Muscle of leg (tissue), 3 donors: ENCODE measurements at regions not wholly inside any gene's neighbourhood (a gene's known extent, or its start where the extent isn't known, plus 50 kb on each side); places are given as distances from the start of the nearest gene placed in this dataset.

Experiments used
- DNase-seq: peaks from one replicate; pipeline ENCODE4 v3.0.0; 2013
- H3K27ac ChIP-seq: one replicate; pipeline ENCODE4 v1.5.1; 2013; ENCODE audit warnings: mild to moderate bottlenecking, low read length, control low read depth
- H3K27me3 ChIP-seq: one replicate; pipeline ENCODE4 v1.6.1; 2013; ENCODE audit warnings: low read length; ENCODE audit not compliant: control insufficient read depth, insufficient read depth
- H3K36me3 ChIP-seq: one replicate; pipeline ENCODE4 v1.6.1; 2013; ENCODE audit warnings: low read length; ENCODE audit not compliant: control insufficient read depth, insufficient read depth
- H3K4me1 ChIP-seq: one replicate; pipeline ENCODE4 v1.6.1; 2013; ENCODE audit warnings: low read length; ENCODE audit not compliant: control insufficient read depth, insufficient read depth
- H3K4me3 ChIP-seq: one replicate; pipeline ENCODE4 v1.5.1; 2013; ENCODE audit warnings: low read length, control low read depth
- H3K9me3 ChIP-seq: replicated peaks from 2 replicates; pipeline ENCODE4 v1.6.1; 2013; ENCODE audit warnings: low read depth, low read length; ENCODE audit not compliant: control insufficient read depth
- WGBS: methylation state at CpG from one replicate; pipeline ENCODE4 v1.1.5; 2013; ENCODE audit warnings: missing lambda C conversion rate; ENCODE audit not compliant: insufficient coverage; 5-methylcytosine and 5-hydroxymethylcytosine counted together

DNA sequence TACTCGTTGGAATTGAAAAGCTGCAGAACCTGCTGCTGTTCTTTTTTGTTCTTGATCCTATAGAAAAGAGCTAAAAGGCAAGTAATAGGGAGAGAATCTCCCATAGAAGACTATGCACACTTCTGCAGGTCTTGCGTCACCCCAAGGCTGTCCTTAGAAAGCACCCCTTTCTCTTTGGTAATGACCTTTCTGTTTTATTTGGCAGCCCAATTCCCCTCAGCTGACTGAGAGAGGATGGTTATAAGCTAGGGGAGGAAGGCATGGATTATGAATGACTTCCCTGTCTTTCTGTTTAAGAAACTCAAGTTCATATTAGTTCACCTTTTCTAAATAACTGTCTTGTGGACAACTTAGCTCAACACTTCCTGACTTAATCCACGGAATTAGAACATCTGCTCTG, 122.9 kb downstream of the TXNL1 start:
- no peak for DNase-seq
- Histone ChIP-seq H3K27ac (no peak overlapping the region), H3K9me3 (no peaks in the 10 kb centered on the region), H3K4me1 (no peaks in the 10 kb centered on the region), H3K27me3 (no peaks in the 10 kb centered on the region), H3K36me3 (no peaks in the 10 kb centered on the region), H3K4me3 (no peak overlapping the region)
- no CpG with 5 or more reads among the region's 3 CpGs for WGBS

DNA sequence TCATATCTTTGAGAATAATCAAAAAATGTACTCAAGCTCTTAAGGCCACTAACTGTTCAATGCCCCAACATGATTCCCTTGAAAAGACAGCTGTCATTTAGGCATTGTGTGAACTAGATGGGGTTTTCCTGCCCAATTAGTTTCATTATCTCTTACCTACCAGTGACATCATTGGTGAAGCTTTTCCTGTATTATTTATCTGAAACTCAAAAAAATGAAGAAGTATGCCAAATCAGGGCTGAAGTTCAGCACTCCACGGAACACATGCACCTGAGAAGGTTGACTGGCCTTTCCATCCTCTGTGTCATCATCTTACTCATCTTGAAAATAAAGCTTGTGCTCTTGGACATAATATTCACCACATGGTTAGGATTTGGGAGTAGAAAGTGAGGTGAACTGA, 126.4 kb downstream of the TXNL1 start:
- Histone ChIP-seq H3K9me3 (no peaks in the 10 kb centered on the region), H3K4me1 (no peaks in the 10 kb centered on the region), H3K36me3 (no peaks in the 10 kb centered on the region), H3K27me3 (no peaks in the 10 kb centered on the region), H3K27ac (no peak overlapping the region), H3K4me3 (no peak overlapping the region)
- no CpG with 5 or more reads among the region's 1 CpG for WGBS
- DNase-seq, result no peak

DNA sequence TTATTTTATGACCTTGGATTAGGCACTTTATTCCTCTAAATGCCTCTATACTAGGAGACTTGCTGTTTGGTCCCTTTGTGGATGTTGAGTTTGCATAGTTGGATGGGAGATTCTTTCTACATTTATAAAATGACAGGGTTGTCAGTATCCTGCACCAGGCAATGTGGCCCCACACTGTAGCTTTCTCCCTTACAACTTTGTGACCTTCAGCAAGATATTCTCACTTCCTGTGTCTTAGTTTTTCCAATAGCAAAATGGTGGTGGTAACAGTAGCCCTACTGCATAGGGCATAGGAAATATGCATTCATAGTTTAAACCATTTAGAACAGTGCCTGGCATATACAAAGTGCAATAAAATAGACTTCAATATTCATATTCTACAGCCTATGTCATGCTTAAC, 128.3 kb downstream of the TXNL1 start:
- H3K27me3 ChIP-seq, result no peaks in the 10 kb centered on the region
- no peaks in the 10 kb centered on the region for H3K9me3 ChIP-seq
- no peaks in the 10 kb centered on the region for H3K4me1 ChIP-seq
- H3K4me3 ChIP-seq, result no peak overlapping the region
- H3K36me3 ChIP-seq, result no peaks in the 10 kb centered on the region
- no peak for DNase-seq
- H3K27ac ChIP-seq, result no peak overlapping the region

DNA sequence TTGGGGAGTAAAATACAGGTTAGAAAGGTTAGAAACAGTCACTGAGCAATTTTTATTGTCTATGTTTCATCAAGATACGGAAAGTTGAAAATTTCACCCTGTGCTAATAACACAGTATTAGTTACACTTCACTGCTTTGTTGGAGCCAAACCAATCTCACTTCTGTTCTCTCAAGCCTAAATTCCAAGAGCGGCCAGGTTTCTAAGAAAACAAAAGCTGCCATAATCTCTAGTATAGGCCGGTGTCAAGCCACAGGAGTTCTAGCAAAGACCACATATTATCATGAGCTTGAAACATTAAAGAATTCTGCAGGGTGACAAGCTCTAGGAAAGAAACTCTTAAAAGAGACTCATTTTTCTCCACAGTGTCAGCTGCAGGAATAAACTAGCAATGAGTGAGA, 128.7 kb downstream of the TXNL1 start:
- no peak for DNase-seq
- Histone ChIP-seq H3K27me3 (no peaks in the 10 kb centered on the region), H3K4me1 (no peaks in the 10 kb centered on the region), H3K36me3 (no peaks in the 10 kb centered on the region), H3K9me3 (no peaks in the 10 kb centered on the region), H3K4me3 (no peak overlapping the region), H3K27ac (no peak overlapping the region)
- 64% methylated on average over 3 of the region's 3 CpGs for WGBS

DNA sequence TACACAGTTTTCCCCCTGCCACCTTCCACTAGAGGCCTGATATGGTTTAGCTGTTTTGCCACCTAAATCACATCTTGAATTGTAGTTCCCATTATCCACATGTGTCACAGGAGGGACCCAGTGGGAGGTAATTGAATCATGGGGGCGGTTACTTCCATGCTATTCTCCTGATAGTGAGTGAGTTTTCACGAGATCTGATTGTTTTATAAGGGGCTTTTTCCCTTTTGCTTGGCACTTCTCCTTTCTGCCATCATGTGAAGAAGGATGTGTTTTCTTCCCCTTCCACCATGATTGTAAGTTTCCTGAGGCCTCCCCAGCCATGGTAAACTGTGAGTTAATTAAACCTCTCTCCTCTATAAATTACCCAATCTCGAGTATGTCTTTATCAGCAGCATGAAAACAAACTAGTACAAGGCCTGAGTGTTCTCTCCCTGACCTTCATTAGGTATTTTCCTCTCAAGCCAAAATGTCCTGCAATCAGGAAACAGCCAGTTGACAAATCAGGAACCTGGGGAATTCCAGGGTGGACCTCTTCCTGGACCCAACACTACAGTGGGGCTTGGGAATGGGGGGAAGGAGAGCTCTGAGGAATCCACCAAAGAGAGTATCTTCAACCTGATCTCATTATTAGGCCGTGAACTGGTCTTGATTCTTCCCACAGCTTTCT, 129.9 kb downstream of the TXNL1 start:
- H3K4me3 ChIP-seq, result no peak overlapping the region
- no peaks in the 10 kb centered on the region for H3K27me3 ChIP-seq
- DNase-seq, result no peak
- no peak overlapping the region for H3K27ac ChIP-seq
- H3K36me3 ChIP-seq, result no peaks in the 10 kb centered on the region
- H3K4me1 ChIP-seq, result no peaks in the 10 kb centered on the region
- H3K9me3 ChIP-seq, result no peaks in the 10 kb centered on the region
- WGBS, result 78% methylated on average over 1 of the region's 4 CpGs

DNA sequence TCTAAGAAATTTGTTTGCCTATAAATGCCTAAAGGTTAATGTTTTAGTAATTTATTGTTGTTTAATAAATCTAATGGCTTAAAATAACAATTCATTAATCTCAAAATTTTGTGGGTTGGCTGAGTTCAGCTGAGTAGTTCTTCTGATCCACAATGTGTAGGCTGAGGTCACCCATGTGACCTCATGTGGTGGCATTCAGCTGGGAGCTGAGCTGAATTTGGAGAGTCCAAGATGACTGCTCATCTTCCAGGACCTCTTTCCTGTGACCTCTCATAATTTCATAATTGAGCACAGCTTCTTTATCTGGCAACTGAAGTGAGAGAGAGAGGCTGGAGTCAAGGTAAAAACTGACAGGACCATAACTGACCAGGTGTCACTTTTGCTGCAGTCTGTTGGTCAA, 132.4 kb downstream of the TXNL1 start:
- H3K27me3 ChIP-seq, result no peaks in the 10 kb centered on the region
- peaks cover 4% of the 10 kb centered on the region for H3K4me1 ChIP-seq
- no peaks in the 10 kb centered on the region for H3K9me3 ChIP-seq
- DNase-seq, result no peak
- no peak overlapping the region for H3K4me3 ChIP-seq
- H3K36me3 ChIP-seq, result no peaks in the 10 kb centered on the region
- no peak overlapping the region for H3K27ac ChIP-seq

DNA sequence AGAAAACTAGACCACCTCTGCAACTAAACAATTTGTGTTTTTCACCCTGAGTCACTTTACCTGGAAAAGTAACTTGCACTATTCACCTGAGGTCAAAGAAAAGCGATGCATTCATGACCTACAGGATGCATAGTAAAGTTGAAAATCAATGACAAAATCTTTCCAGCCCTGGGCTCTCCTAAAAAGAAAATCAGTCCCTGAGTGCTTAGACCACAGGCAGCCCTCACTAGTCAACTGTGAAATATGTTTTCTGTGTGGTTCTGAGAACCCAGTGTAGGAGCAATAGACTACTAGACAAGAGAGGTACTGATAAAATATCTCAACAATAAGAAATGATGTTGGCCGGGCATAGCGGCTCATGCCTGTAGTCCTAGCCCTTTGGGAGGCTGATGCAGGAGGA, 133.1 kb downstream of the TXNL1 start:
- no peak overlapping the region for H3K4me3 ChIP-seq
- WGBS, result no CpG with 5 or more reads among the region's 3 CpGs
- DNase-seq, result no peak
- no peaks in the 10 kb centered on the region for H3K9me3 ChIP-seq
- no peaks in the 10 kb centered on the region for H3K36me3 ChIP-seq
- no peaks in the 10 kb centered on the region for H3K27me3 ChIP-seq
- H3K27ac ChIP-seq, result no peak overlapping the region
- peaks cover 4% of the 10 kb centered on the region for H3K4me1 ChIP-seq

DNA sequence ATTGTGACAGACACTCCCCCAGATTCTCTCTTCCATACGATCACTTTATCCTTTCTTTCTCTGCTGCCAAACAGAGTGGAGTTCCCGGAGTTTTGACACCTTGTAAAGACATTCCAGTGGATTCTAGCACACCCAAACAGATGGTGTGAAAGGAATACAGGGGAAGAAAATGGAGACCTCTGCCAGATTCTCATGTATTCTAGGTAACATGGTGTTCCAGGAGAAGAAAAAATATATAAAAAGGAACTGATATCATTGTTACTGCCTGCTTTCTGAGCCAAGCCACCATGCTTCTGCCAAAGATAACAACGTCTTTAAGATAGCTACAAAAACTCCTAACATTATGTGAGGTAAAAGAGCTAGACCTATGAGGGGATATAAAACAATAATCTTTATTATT, 136.5 kb downstream of the TXNL1 start:
- Histone ChIP-seq H3K9me3 (no peaks in the 10 kb centered on the region), H3K4me1 (peaks cover 4% of the 10 kb centered on the region), H3K4me3 (no peak overlapping the region), H3K27ac (no peak overlapping the region), H3K27me3 (no peaks in the 10 kb centered on the region), H3K36me3 (no peaks in the 10 kb centered on the region)
- whole genome bisulfite sequencing, result no CpG with 5 or more reads among the region's 3 CpGs
- DNase-seq, result no peak

DNA sequence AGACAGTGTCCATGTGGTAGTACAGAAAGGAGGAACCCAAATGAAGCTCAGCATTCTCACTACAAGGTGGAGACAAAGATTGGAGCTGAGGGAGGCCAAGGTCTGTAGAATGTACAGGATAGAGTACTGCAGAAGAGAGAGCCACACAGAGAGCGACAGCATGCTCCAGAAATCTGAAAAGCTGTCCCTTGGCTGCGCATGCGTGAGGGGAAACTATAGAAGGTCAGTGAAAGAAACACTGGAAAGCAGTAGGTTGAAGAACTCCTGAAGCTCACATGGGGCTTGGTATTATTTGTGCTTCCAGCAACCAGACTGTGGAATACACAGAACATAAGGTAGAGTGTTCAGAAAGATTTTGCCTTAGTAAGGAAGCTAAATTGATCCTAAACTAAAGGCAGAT, 142.5 kb downstream of the TXNL1 start:
- Histone ChIP-seq H3K4me3 (no peak overlapping the region), H3K36me3 (no peaks in the 10 kb centered on the region), H3K27me3 (no peaks in the 10 kb centered on the region), H3K4me1 (no peaks in the 10 kb centered on the region), H3K9me3 (peaks cover 4% of the 10 kb centered on the region), H3K27ac (no peak overlapping the region)
- no peak for DNase-seq
- WGBS, result 100% methylated on average over 1 of the region's 3 CpGs

DNA sequence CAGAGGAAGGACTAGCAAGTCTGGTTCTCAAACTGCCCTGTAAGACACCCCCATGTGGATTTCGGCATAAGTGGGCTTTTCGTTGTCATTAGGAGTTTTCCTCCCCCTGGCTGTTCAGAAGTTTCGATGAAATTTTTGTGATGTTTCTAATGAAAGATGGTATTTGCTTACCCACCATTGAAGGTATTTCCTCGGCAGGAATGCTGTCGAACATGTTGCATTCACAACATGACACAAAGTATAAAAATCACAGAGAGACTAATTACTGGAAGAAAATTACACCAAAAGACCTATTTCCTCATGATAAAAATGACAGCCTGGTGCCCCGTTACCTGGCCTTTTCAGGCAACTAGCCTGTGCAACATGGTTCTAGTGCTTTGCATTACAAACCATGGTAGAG, 144.9 kb downstream of the TXNL1 start:
- no peaks in the 10 kb centered on the region for H3K36me3 ChIP-seq
- H3K4me3 ChIP-seq, result no peak overlapping the region
- H3K9me3 ChIP-seq, result peaks cover 4% of the 10 kb centered on the region
- DNase-seq, result no peak
- no peaks in the 10 kb centered on the region for H3K4me1 ChIP-seq
- no peaks in the 10 kb centered on the region for H3K27me3 ChIP-seq
- no CpG with 5 or more reads among the region's 6 CpGs for WGBS
- H3K27ac ChIP-seq, result no peak overlapping the region

DNA sequence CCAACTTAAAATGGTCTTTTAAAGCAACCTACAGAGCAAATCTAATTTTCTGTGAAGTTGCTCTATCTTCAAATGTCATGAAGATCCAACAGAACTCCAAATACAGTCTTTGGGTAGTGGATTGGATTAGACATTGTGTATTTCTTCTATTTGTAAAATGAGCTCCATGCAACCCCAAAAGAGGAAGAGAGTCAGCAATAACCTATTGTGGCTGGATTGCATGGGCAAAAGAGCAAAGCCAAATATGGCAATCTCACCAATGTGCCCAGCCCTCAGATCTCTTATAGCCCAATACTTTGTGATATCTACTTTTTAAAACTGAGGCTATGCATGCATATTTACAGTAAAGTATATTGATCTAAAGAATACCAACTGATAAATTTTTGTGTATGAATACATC, 146.3 kb downstream of the TXNL1 start:
- Histone ChIP-seq H3K4me1 (no peaks in the 10 kb centered on the region), H3K9me3 (peaks cover 4% of the 10 kb centered on the region), H3K27me3 (no peaks in the 10 kb centered on the region), H3K36me3 (no peaks in the 10 kb centered on the region), H3K4me3 (no peak overlapping the region), H3K27ac (no peak overlapping the region)
- no peak for DNase-seq
